Activated T-cell treated with anti-CD3 and anti-CD28 coated beads for 24 hours (primary cell): ENCODE measurements at regions not wholly inside any gene's neighbourhood (a gene's known extent, or its start where the extent isn't known, plus 50 kb on each side); places are given as distances from the start of the nearest gene placed in this dataset.

Experiments used
- DNase-seq: peaks from one replicate; pipeline ENCODE4 v3.0.0-alpha.2; 2020; ENCODE audit warnings: low read depth

DNA sequence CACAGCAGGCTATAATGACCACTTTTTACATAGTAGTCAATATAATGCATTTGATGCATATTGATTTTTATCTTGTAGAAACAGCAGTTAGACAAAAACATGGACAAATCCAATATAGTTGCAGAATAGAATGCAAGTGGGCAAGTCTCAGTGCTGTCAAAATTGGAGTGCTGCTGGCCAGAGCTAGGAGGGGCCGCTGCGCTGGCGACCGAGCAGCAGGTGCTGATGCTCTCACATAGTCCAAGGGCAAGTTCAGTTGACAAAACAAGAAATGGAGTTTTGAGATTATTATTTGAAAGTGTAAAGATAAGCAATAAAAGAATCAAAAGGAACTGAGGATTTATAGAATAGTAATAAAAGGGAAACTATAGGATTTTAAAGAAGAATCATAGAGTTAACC, 60.6 kb upstream of the CDK20 start:
- DNase-seq: no peak

DNA sequence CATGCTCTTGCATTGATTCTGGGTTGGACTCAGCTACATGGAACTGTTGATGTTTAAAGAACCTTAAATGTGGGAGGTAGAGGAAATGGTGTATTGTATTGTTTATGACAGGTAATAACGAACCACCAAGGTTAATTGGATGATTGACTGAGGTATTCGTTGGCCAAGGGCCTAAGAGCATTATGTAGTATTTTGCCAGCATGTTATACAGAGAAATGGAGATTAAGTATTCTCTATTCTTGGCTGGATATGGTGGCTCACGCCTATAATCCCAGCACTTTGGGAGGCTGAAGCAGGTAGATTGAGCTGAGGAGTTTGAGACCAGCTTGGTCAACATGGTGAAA, 59.0 kb upstream of the CDK20 start:
- DNase-seq: no peak

DNA sequence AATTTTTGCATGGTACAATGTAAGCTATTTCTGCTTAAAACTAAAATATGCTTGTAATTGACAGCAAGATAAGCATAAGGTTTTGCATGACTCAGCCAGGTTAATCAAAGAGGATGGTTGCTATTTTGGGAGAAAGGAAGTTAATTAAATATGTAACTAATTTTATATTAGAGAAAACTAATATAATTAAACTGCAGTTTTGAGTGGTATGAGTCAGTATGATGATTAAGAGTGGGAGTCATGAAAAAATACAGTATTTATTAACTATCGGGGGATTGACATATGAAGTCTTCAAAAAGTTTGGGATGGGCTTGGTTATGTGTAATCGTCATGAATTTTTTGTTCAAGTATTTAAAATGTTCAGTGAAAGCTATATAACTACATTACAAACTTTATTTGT, 54.0 kb upstream of the CDK20 start:
- no peak for DNase-seq

DNA sequence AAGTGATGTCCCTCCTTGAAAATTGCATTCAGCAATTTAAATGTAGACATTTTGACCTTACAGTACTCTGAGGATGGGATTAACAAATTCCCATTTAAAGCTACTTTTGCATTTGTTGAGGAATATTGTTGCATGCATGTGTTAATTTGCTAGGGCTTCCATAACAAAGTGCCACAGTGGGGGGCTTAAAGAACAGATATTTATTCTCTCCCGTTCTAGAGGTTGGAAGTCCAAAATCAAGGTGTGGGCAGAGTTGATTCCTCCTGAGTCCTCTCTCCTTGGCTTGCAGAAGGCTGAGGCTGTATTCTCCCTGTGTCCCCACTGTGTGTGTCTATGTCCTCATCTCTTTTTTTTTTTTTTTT, 51.8 kb upstream of the CDK20 start:
- no peak for DNase-seq

DNA sequence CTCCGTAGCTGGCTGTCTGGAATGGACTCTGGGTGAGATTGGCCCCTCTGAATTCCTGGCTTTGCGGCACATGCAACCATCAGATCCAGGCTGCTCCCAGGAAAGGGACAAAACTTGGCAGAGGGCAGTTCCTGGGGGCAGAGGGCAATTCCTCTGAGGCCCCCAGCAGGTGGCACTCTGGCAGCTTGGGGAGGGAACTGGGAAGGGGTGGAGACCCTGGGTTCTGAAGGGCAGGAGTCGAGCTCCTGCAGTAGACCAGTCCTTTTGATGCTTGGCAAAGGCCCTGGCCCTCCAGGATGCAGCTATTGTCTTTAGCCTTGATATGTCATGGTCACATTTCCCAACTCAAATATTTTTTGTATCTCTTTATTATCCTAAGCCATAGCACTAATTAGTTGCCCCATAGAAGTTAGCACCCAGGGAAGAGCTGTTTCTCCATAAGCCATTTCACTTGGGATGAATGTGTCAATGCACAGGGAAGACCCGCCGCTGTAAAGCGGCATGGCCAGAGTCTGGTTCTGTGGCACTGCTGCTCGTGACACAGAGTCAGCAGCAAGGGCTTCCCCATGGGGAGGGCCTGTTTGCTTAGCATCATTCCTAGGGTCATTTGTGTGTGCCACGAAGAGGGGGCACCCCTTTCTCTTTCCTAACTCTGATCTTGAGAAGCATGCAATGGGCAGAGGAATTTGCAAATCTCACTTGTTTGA, 51.2 kb upstream of the CDK20 start:
- DNase-seq: no peak

DNA sequence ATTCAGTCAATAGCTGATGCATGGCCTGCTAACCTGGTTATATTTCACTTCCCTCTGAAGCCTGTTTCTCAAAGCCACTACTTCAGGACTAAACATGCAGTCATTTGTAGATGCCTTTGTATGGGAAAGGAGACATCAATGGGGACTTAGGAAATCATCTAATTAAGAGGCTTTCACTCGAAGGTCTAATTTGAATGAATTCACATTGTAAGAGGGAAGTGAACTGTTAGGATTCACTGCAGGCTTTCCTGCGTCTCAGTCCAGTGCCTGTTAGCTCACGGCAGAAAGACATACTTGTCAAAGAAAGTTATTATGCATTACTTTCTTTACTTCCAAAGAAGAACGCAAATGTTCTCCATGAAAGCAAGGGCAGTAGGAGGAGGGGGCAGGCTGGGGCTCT, 50.6 kb upstream of the CDK20 start:
- no peak for DNase-seq
